ENCODE measurements at regions not wholly inside any gene's neighbourhood (a gene's known extent, or its start where the extent isn't known, plus 50 kb on each side); places are given as distances from the start of the nearest gene placed in this dataset.

DNA sequence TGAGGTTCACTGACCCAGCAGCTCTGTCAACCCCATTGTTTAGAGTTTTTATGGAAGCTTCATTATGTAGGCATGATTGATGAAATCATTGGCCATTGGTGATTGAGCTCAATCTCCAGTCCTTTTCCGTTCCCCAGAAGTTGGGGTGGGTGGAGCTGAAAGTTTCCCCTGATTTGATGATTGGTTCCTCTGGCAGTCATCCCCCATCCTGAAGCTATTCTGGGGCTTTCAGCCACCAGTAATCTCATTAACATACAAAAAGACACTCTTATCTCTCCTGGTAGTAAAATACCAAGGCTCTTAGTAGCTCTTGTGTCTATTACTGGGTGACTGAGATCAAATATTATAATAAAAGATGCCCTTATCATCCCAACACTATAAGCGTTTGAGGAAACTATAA lies 67.1 kb downstream of the TANC2 start:
- H3K27me3 ChIP-seq (ENCODE audit: insufficient read depth, low read length), result no peaks in the 10 kb centered on the region
- no peak overlapping the region for H3K4me3 ChIP-seq (ENCODE audit: insufficient read depth, low read length)
- no peaks in the 10 kb centered on the region for H3K9me3 ChIP-seq (ENCODE audit: low read depth, low read length)
- no peak overlapping the region for H3K4me2 ChIP-seq (ENCODE audit: insufficient read depth, low read length)
- H3K27ac ChIP-seq (ENCODE audit: low read depth, low read length), result no peak overlapping the region
- H3K79me2 ChIP-seq (ENCODE audit: insufficient read depth, low read length), result peaks cover 67% of the 10 kb centered on the region
- peaks cover 18% of the 10 kb centered on the region for H4K20me1 ChIP-seq (ENCODE audit: insufficient read depth, low read length)
- H3K36me3 ChIP-seq (ENCODE audit: insufficient read depth, low read length), result no peaks in the 10 kb centered on the region
- peaks cover 26% of the 10 kb centered on the region for H3K4me1 ChIP-seq (ENCODE audit: insufficient read depth, low read length)
- no peak overlapping the region for H2AFZ ChIP-seq (ENCODE audit: low read length)
- no peak for DNase-seq (ENCODE audit: insufficient read length, low spot score, missing footprints)
- TF ChIP-seq, protein P1, sequence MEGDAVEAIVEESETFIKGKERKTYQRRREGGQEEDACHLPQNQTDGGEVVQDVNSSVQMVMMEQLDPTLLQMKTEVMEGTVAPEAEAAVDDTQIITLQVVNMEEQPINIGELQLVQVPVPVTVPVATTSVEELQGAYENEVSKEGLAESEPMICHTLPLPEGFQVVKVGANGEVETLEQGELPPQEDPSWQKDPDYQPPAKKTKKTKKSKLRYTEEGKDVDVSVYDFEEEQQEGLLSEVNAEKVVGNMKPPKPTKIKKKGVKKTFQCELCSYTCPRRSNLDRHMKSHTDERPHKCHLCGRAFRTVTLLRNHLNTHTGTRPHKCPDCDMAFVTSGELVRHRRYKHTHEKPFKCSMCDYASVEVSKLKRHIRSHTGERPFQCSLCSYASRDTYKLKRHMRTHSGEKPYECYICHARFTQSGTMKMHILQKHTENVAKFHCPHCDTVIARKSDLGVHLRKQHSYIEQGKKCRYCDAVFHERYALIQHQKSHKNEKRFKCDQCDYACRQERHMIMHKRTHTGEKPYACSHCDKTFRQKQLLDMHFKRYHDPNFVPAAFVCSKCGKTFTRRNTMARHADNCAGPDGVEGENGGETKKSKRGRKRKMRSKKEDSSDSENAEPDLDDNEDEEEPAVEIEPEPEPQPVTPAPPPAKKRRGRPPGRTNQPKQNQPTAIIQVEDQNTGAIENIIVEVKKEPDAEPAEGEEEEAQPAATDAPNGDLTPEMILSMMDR (IDR thresholded peaks at IDR 0.05; ENCODE audit: extremely low read depth, low read depth, low read length), result no peak

DNA sequence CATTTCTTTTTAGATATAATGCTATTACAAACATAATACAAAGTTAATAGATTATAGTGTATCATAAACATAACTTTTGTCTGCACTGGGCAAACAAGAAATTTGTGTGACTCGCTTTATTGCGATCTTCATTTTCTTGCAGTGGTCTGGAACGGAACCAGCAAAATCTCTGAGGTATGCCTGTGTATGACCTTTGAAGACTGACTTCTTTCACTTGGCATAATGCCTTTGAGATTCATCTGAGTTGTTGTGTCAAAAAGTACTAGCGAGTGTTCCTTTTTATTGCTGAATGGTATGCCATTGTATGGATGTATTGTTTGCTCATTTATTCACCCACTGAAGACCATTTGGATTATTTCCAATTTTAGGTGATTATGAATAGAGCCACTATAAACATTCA lies 69.2 kb downstream of the TANC2 start:
- no peak overlapping the region for H3K27ac ChIP-seq (ENCODE audit: low read depth, low read length)
- no peaks in the 10 kb centered on the region for H3K36me3 ChIP-seq (ENCODE audit: insufficient read depth, low read length)
- peaks cover 16% of the 10 kb centered on the region for H3K4me1 ChIP-seq (ENCODE audit: insufficient read depth, low read length)
- no peak for DNase-seq (ENCODE audit: insufficient read length, low spot score, missing footprints)
- peaks cover 29% of the 10 kb centered on the region for H4K20me1 ChIP-seq (ENCODE audit: insufficient read depth, low read length)
- peak overlapping the region; percentile 11 for H3K4me2 ChIP-seq (ENCODE audit: insufficient read depth, low read length)
- no peaks in the 10 kb centered on the region for H3K9me3 ChIP-seq (ENCODE audit: low read depth, low read length)
- TF ChIP-seq, protein P1 (IDR thresholded peaks at IDR 0.05; ENCODE audit: extremely low read depth, low read depth, low read length), result no peak
- no peak overlapping the region for H3K4me3 ChIP-seq (ENCODE audit: insufficient read depth, low read length)
- H2AFZ ChIP-seq (ENCODE audit: low read length), result no peak overlapping the region
- peaks cover 74% of the 10 kb centered on the region for H3K79me2 ChIP-seq (ENCODE audit: insufficient read depth, low read length)
- no peaks in the 10 kb centered on the region for H3K27me3 ChIP-seq (ENCODE audit: insufficient read depth, low read length)

DNA sequence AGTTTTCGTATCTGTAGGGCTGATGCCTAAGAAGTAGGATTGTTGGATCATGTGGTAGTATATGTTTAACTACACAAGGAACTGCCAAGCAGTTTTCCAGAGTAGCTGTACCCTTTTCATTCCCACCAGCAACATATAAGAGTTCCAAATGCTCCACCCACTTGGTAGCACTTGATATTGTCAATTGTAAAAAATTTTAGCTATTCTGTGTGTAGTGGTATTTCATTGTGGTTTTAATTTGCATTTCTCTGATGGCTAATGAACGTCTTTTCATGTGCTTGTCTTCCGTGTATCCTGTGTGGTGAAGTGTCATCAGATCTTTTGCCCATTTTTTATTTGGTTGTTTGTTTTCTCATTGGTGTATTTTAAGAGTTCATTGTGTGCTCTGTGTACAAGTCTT lies 69.7 kb downstream of the TANC2 start:
- peak overlapping the region; percentile 11 for H3K4me2 ChIP-seq (ENCODE audit: insufficient read depth, low read length)
- no peaks in the 10 kb centered on the region for H3K9me3 ChIP-seq (ENCODE audit: low read depth, low read length)
- H3K79me2 ChIP-seq (ENCODE audit: insufficient read depth, low read length), result peaks cover 74% of the 10 kb centered on the region
- TF ChIP-seq, protein P1 (IDR thresholded peaks at IDR 0.05; ENCODE audit: extremely low read depth, low read depth, low read length), result no peak
- peaks cover 34% of the 10 kb centered on the region for H4K20me1 ChIP-seq (ENCODE audit: insufficient read depth, low read length)
- H3K36me3 ChIP-seq (ENCODE audit: insufficient read depth, low read length), result no peaks in the 10 kb centered on the region
- no peak overlapping the region for H2AFZ ChIP-seq (ENCODE audit: low read length)
- H3K4me1 ChIP-seq (ENCODE audit: insufficient read depth, low read length), result peaks cover 18% of the 10 kb centered on the region
- DNase-seq (ENCODE audit: insufficient read length, low spot score, missing footprints), result no peak
- H3K4me3 ChIP-seq (ENCODE audit: insufficient read depth, low read length), result no peak overlapping the region
- H3K27me3 ChIP-seq (ENCODE audit: insufficient read depth, low read length), result no peaks in the 10 kb centered on the region
- no peak overlapping the region for H3K27ac ChIP-seq (ENCODE audit: low read depth, low read length)

DNA sequence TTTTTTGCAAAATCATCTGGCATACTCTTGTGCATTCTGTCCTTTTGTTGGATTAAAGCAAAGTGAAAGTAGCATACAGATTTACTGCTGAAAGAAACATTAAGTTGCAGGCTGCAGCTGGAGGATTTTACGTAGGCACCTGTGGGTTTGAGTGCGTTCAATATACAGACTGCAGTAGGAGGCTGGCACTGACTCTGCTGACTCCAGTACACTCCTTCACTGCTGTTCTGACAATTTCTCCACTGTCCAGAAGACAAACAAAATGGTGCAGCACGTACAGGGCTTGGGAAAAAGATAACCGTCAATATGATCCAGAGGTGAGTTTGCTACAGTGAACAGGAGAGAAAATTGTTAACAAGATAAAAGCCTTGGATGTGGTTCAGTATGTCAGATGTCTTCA lies 73.3 kb downstream of the TANC2 start:
- Histone ChIP-seq H3K4me2 (ENCODE audit: insufficient read depth, low read length) (peak overlapping the region; percentile 8), H2AFZ (ENCODE audit: low read length) (no peak overlapping the region), H3K4me1 (ENCODE audit: insufficient read depth, low read length) (peaks cover 20% of the 10 kb centered on the region), H4K20me1 (ENCODE audit: insufficient read depth, low read length) (peaks cover 37% of the 10 kb centered on the region), H3K4me3 (ENCODE audit: insufficient read depth, low read length) (no peak overlapping the region), H3K27ac (ENCODE audit: low read depth, low read length) (no peak overlapping the region), H3K9me3 (ENCODE audit: low read depth, low read length) (no peaks in the 10 kb centered on the region), H3K79me2 (ENCODE audit: insufficient read depth, low read length) (peaks cover 69% of the 10 kb centered on the region), H3K27me3 (ENCODE audit: insufficient read depth, low read length) (no peaks in the 10 kb centered on the region), H3K36me3 (ENCODE audit: insufficient read depth, low read length) (no peaks in the 10 kb centered on the region)
- TF ChIP-seq, protein P1 (IDR thresholded peaks at IDR 0.05; ENCODE audit: extremely low read depth, low read depth, low read length), result no peak
- DNase-seq (ENCODE audit: insufficient read length, low spot score, missing footprints), result no peak
